Right lobe of liver (tissue), 4 donors: ENCODE measurements at regions not wholly inside any gene's neighbourhood (a gene's known extent, or its start where the extent isn't known, plus 50 kb on each side); places are given as distances from the start of the nearest gene placed in this dataset.

Experiments
- CTCF ChIP-seq, 4 donors: fragments of 200-600 bp in 3 of 4; fragments of 450-650 bp in 1 of 4; IDR thresholded peaks; one replicate each; pipeline versions ENCODE4 v1.5.1 to v1.8.0; 2016 to 2022; ENCODE audit warnings: antibody characterized with exemption in 4 of 4, mild to moderate bottlenecking in 2 of 4
- POLR2A ChIP-seq: fragments of 450-650 bp; IDR thresholded peaks from one replicate; pipeline ENCODE4 v1.6.1; 2017; ENCODE audit warnings: antibody characterized with exemption, mild to moderate bottlenecking
- donor health status: DM: no; HTN: no; CAD: no.
- donor health status: DM: no; HTN: no; CAD: no.
- donor health status: DM: no; HTN: yes; CAD: no.

- TF ChIP-seq POLR2A = no peak
- no peak for TF ChIP-seq CTCF (IDR thresholded peaks at IDR 0.05)
Measured at GRCh38 chr3:102574355-102574754, 139.5 kb downstream of the ZPLD1 start.
